Endothelial cell of umbilical vein (primary cell): ENCODE measurements at regions not wholly inside any gene's neighbourhood (a gene's known extent, or its start where the extent isn't known, plus 50 kb on each side); places are given as distances from the start of the nearest gene placed in this dataset.

ENCODE experiments used
- BruUV-seq: library from RNA; stranded (reverse); fragments of 400-500 nt; replicated peaks from 2 replicates; lab custom pipeline; 2021; lab: Mats Ljungman, UMichigan
- CTCF ChIA-PET: fragments of 300-600, 350-600 bp; sonication (Branson Sonifier 250); formaldehyde crosslinking; loops from one replicate; lab custom pipeline; 2021; ENCODE audit warnings: antibody characterized with exemption, inconsistent platforms; lab: Charles Lee
- POLR2A ChIA-PET: fragments of 300-600, 350-600 bp; sonication (Branson Sonifier 250); formaldehyde crosslinking; loops from one replicate; lab custom pipeline; 2021; ENCODE audit warnings: antibody characterized with exemption, inconsistent platforms; lab: Charles Lee
- DNase-seq: peaks from one replicate; pipeline ENCODE4 v3.0.0-alpha.2; 2011; ENCODE audit warnings: low read depth, low spot score
- FAIRE-seq: peaks from 2 replicates; lab custom pipeline; 2011; peaks lifted over from hg19 to GRCh38; lab: Jason Lieb, UNC
- H2AFZ ChIP-seq: 2 replicates; pipeline ENCODE4 v1.6.0; 2012; ENCODE audit warnings: low read depth, low read length, control low read depth, inconsistent platforms
- H3K27ac ChIP-seq: 2 replicates; pipeline ENCODE4 v1.5.1; 2011; ENCODE audit warnings: low read depth, mild to moderate bottlenecking, control low read depth, low read length, moderate library complexity; ENCODE audit not compliant: insufficient read depth
- H3K27me3 ChIP-seq, 2 experiments: 2 replicates each; pipeline versions ENCODE4 v1.6.0 to v1.6.1; 2011; ENCODE audit warnings: low read length in 2 of 2, mixed read lengths in 1 of 2; ENCODE audit not compliant: control insufficient read depth in 2 of 2, insufficient read depth in 2 of 2
- H3K36me3 ChIP-seq, 2 experiments: 2 replicates in 1 of 2; 3 replicates in 1 of 2; pipeline ENCODE4 v1.5.1; 2011; ENCODE audit warnings: low read length in 2 of 2, mild to moderate bottlenecking in 1 of 2, moderate library complexity in 1 of 2; ENCODE audit not compliant: control insufficient read depth in 2 of 2, insufficient read depth in 2 of 2; ENCODE audit errors: extremely low read depth in 1 of 2
- H3K4me1 ChIP-seq: 3 replicates; pipeline ENCODE4 v1.5.1; 2011; ENCODE audit warnings: mild to moderate bottlenecking, low read length; ENCODE audit not compliant: control insufficient read depth, insufficient read depth; ENCODE audit errors: extremely low read depth
- H3K4me2 ChIP-seq: 2 replicates; pipeline ENCODE4 v1.6.1; 2011; ENCODE audit warnings: low read length, control low read depth, mixed read lengths; ENCODE audit not compliant: insufficient read depth
- H3K4me3 ChIP-seq, 3 experiments: fragments of 200-600 bp in 1 of 3; sonication (generic), shearing (Covaris generic) in 1 of 3; replicated peaks in 1 of 3; 2 replicates each; pipeline ENCODE4 v1.5.1; 2011 to 2016; ENCODE audit warnings: control low read depth in 3 of 3, low read length in 3 of 3, mild to moderate bottlenecking in 2 of 3, inconsistent platforms in 1 of 3, low read depth in 1 of 3, moderate library complexity in 1 of 3; ENCODE audit not compliant: insufficient read depth in 1 of 3
- H3K79me2 ChIP-seq: 2 replicates; pipeline ENCODE4 v1.6.0; 2012; ENCODE audit warnings: low read length, inconsistent platforms; ENCODE audit not compliant: control insufficient read depth, insufficient read depth
- H3K9ac ChIP-seq: replicated peaks from 2 replicates; pipeline ENCODE3; 2011; ENCODE audit warnings: low read length, control low read depth; ENCODE audit not compliant: insufficient read depth; ENCODE audit errors: extremely low read depth
- H3K9me1 ChIP-seq: replicated peaks from 3 replicates; pipeline ENCODE4 v1.6.0; 2011; ENCODE audit warnings: mild to moderate bottlenecking, low read length; ENCODE audit not compliant: control insufficient read depth, insufficient read depth; ENCODE audit errors: extremely low read depth
- H3K9me3 ChIP-seq: replicated peaks from 2 replicates; pipeline ENCODE4 v1.5.1; 2012; ENCODE audit warnings: low read length, inconsistent platforms; ENCODE audit not compliant: control insufficient read depth, insufficient read depth
- H4K20me1 ChIP-seq: replicated peaks from 2 replicates; pipeline ENCODE3; 2011; ENCODE audit warnings: mild to moderate bottlenecking, low read length; ENCODE audit not compliant: control insufficient read depth, insufficient read depth; ENCODE audit errors: extremely low read depth
- EZH2 ChIP-seq: IDR thresholded peaks from 2 replicates; pipeline ENCODE4 v1.6.1; 2012; ENCODE audit warnings: borderline replicate concordance, low read depth, mild to moderate bottlenecking, moderate library complexity, low read length, inconsistent platforms; ENCODE audit not compliant: severe bottlenecking
- FOS ChIP-seq: IDR thresholded peaks from 2 replicates; pipeline ENCODE4 v1.6.1; 2011; ENCODE audit warnings: mild to moderate bottlenecking, low read length, moderate library complexity, borderline replicate concordance; ENCODE audit not compliant: insufficient read depth
- GATA2 ChIP-seq: IDR thresholded peaks from 2 replicates; pipeline ENCODE4 v1.7.0; 2011; ENCODE audit warnings: low read depth, mild to moderate bottlenecking, moderate library complexity, mixed read lengths, low read length; ENCODE audit not compliant: insufficient read length, insufficient read depth
- JUN ChIP-seq: IDR thresholded peaks from 2 replicates; pipeline ENCODE4 v1.6.1; 2011; ENCODE audit warnings: borderline replicate concordance, low read depth; ENCODE audit not compliant: insufficient read length, insufficient read depth
- MYC ChIP-seq: IDR thresholded peaks from one replicate; pipeline ENCODE4 v1.6.1; 2011; ENCODE audit warnings: mild to moderate bottlenecking, low read depth, low read length
- POLR2A ChIP-seq: IDR thresholded peaks from 2 replicates; pipeline ENCODE4 v1.6.1; 2012; ENCODE audit warnings: low read depth, mild to moderate bottlenecking, control low read depth, low read length
- POLR2AphosphoS5 ChIP-seq: IDR thresholded peaks from 2 replicates; pipeline ENCODE4 v1.6.1; 2012; ENCODE audit warnings: low read depth, mild to moderate bottlenecking, control low read depth, low read length, moderate library complexity; ENCODE audit not compliant: insufficient read depth
- dilution Hi-C: fragments of 300-500 bp; cut with MboI; formaldehyde crosslinking; loops from one replicate; pipeline ENCODE4 v1.15.0; 2019; ENCODE audit warnings: low sequenced_read_pairs; ENCODE audit not compliant: extremely low pct_ligation_motif_present
- intact Hi-C: fragments of 100-400 bp; cut with micrococcal nuclease; formaldehyde crosslinking; loops from one replicate; pipeline ENCODE4 v1.10.0; 2022
- TF ChIP-seq, protein P1 (sequence below): IDR thresholded peaks from 2 replicates; pipeline ENCODE4 v1.6.1; 2011; ENCODE audit not compliant: insufficient read depth, insufficient read length
- TF ChIP-seq, protein P2 (sequence below), 2 donors: IDR thresholded peaks; 1 replicate in 1 of 2; 2 replicates in 1 of 2; pipeline ENCODE4 v1.5.1; 2011; ENCODE audit warnings: low read length in 2 of 2, mild to moderate bottlenecking in 2 of 2, moderate library complexity in 2 of 2, control low read depth in 1 of 2, inconsistent platforms in 1 of 2, low read depth in 1 of 2; ENCODE audit not compliant: insufficient read depth in 1 of 2; ENCODE audit errors: extremely low read depth in 1 of 2

DNA sequence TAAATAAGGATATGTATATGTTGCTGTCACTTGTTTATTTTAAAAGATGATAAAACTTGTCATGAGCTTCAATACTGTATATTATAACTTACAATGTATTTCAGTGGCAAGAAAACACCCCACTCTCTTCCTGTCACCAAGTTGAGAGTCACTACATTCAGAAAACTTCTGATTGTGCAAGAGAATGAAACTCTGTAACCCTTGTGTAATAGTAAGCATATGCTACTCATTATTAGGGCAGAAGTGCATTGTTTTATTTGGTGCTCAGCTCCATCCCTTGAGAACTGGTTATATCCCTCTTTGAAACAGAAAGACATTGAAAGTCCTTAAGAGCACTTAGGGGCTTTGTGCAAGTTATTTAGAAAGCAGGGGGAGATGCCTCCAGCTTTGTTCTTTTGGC lies 594.5 kb downstream of the ARAP2 start:
- FAIRE-seq: no peak
- no peaks in the 10 kb centered on the region for H3K36me3 ChIP-seq
- TF ChIP-seq EZH2: no peak
- no peak for TF ChIP-seq GATA2
- dilution Hi-C loops: no loop called here
- H3K9ac ChIP-seq: no peak overlapping the region
- no peaks in the 10 kb centered on the region for H3K79me2 ChIP-seq
- no peak for DNase-seq
- no TSS peak for BruUV-seq
- POLR2A ChIA-PET: no interaction called here
- H3K9me3 ChIP-seq: peaks cover 2% of the 10 kb centered on the region
- H3K9me1 ChIP-seq: no peaks in the 10 kb centered on the region
- no peaks in the 10 kb centered on the region for H3K4me1 ChIP-seq
- CTCF ChIA-PET: no interaction called here
- H3K4me3 ChIP-seq: no peak overlapping the region
- H2AFZ ChIP-seq: no peak overlapping the region
- no peaks in the 10 kb centered on the region for H3K27me3 ChIP-seq
- no peaks in the 10 kb centered on the region for H4K20me1 ChIP-seq
- no peak overlapping the region for H3K4me2 ChIP-seq
- no peak overlapping the region for H3K27ac ChIP-seq
- intact Hi-C loops: no loop called here

DNA sequence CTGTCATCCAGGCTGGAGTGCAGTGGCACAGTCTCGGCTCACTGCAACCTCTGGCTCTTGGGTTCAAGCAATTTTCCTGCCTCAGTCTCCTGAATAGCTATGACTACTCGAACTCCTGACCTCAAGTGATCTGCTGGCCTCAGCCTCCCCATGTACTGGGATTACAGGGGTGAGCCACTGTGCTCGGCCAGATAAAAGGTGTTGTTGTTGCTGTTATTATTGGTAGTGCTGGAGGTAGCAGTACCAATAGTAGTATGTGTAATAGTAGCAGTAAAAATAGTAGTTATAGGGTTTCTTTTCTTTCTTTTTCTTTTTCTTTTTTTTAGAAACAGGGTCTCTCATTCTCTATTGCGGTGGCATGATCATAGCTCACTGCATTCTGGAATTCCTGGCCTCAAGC lies 592.1 kb downstream of the ARAP2 start:
- H3K9me3 ChIP-seq: peaks cover 3% of the 10 kb centered on the region
- H3K27me3 ChIP-seq: no peaks in the 10 kb centered on the region
- no peaks in the 10 kb centered on the region for H4K20me1 ChIP-seq
- H3K79me2 ChIP-seq: no peaks in the 10 kb centered on the region
- dilution Hi-C loops: no loop called here
- DNase-seq (no peak), FAIRE-seq (no peak)
- TF ChIP-seq, protein P1, sequence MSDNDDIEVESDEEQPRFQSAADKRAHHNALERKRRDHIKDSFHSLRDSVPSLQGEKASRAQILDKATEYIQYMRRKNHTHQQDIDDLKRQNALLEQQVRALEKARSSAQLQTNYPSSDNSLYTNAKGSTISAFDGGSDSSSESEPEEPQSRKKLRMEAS: no peak
- TF ChIP-seq GATA2 (no peak), FOS (no peak), EZH2 (no peak), POLR2AphosphoS5 (no peak), POLR2A (no peak), JUN (no peak), MYC (no peak)
- TF ChIP-seq, protein P2, sequence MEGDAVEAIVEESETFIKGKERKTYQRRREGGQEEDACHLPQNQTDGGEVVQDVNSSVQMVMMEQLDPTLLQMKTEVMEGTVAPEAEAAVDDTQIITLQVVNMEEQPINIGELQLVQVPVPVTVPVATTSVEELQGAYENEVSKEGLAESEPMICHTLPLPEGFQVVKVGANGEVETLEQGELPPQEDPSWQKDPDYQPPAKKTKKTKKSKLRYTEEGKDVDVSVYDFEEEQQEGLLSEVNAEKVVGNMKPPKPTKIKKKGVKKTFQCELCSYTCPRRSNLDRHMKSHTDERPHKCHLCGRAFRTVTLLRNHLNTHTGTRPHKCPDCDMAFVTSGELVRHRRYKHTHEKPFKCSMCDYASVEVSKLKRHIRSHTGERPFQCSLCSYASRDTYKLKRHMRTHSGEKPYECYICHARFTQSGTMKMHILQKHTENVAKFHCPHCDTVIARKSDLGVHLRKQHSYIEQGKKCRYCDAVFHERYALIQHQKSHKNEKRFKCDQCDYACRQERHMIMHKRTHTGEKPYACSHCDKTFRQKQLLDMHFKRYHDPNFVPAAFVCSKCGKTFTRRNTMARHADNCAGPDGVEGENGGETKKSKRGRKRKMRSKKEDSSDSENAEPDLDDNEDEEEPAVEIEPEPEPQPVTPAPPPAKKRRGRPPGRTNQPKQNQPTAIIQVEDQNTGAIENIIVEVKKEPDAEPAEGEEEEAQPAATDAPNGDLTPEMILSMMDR (IDR thresholded peaks at IDR 0.05; ENCODE audit: extremely low read depth in 1 of 2, insufficient read depth in 1 of 2, low read depth in 1 of 2, low read length in 2 of 2): no peak
- H3K9ac ChIP-seq: no peak overlapping the region
- intact Hi-C loops: no loop called here
- H3K36me3 ChIP-seq: no peaks in the 10 kb centered on the region
- no TSS peak for BruUV-seq
- no peak overlapping the region for H3K4me3 ChIP-seq
- H2AFZ ChIP-seq: no peak overlapping the region
- no peaks in the 10 kb centered on the region for H3K9me1 ChIP-seq
- H3K4me2 ChIP-seq: no peak overlapping the region
- CTCF ChIA-PET: no interaction called here
- no peak overlapping the region for H3K27ac ChIP-seq
- H3K4me1 ChIP-seq: no peaks in the 10 kb centered on the region
- POLR2A ChIA-PET: no interaction called here
